ENCODE measurements at regions not wholly inside any gene's neighbourhood (a gene's known extent, or its start where the extent isn't known, plus 50 kb on each side); places are given as distances from the start of the nearest gene placed in this dataset.

- TF ChIP-seq ZNF274 (IDR thresholded peaks at IDR 0.05; ENCODE audit: low read depth, low read length) (no peak), SUZ12 (IDR thresholded peaks at IDR 0.05; ENCODE audit: extremely low read depth, insufficient read depth, insufficient read length) (no peak), YY1 (IDR thresholded peaks at IDR 0.05; ENCODE audit: insufficient read depth, insufficient read length) (no peak)
Observed at GRCh38 chr1:157419845-157420542, 132.3 kb downstream of the FCRL5 start.
